GM12878 (cell line): ENCODE measurements at regions not wholly inside any gene's neighbourhood (a gene's known extent, or its start where the extent isn't known, plus 50 kb on each side); places are given as distances from the start of the nearest gene placed in this dataset.

Experiments used
- ATAC-seq: fragments of 200-7000 bp; cut with Tn5 transposase; 3 replicates; pipeline ENCODE4 v1.9.1; 2020; ENCODE audit warnings: mild to moderate bottlenecking, moderate library complexity
- BruUV-seq: library from RNA; stranded (reverse); fragments of 400-500 nt; replicated peaks from 2 replicates; lab custom pipeline; 2021; lab: Mats Ljungman, UMichigan
- CTCF ChIA-PET: fragments of 300-600 bp; sonication (Branson Sonifier 250); formaldehyde crosslinking; extraction: SDS; loops from one replicate; lab custom pipeline; 2021; ENCODE audit warnings: inconsistent platforms; lab: Yijun Ruan, JAX
- POLR2A ChIA-PET: fragments of 350-600 bp; formaldehyde crosslinking; extraction: SDS; loops from one replicate; lab custom pipeline; 2021; ENCODE audit warnings: inconsistent platforms; lab: Charles Lee
- RAD21 ChIA-PET: fragments of 300-600 bp; sonication (Branson Sonifier 250); formaldehyde crosslinking; loops from one replicate; lab custom pipeline; 2023; ENCODE audit warnings: antibody characterized with exemption; ENCODE audit not compliant: unreplicated experiment; lab: Charles Lee
- SMC1A ChIA-PET: fragments of 300-600 bp; sonication (Branson Sonifier 250); formaldehyde crosslinking; loops from one replicate; lab custom pipeline; 2023; ENCODE audit not compliant: unreplicated experiment, uncharacterized antibody; lab: Charles Lee
- DNase-seq: peaks from one replicate; pipeline ENCODE4 v3.0.0-alpha.2; 2011; ENCODE audit warnings: low read depth, low spot score
- FAIRE-seq: peaks from 3 replicates; lab custom pipeline; 2011; peaks lifted over from hg19 to GRCh38; lab: Jason Lieb, UNC
- H2AFZ ChIP-seq: 2 replicates; pipeline ENCODE4 v1.6.0; 2011; ENCODE audit warnings: low read depth, low read length, control low read depth; ENCODE audit not compliant: control insufficient read depth
- H3K27ac ChIP-seq: 2 replicates; pipeline ENCODE4 v1.5.1; 2011; ENCODE audit warnings: control low read depth; ENCODE audit not compliant: control insufficient read depth, insufficient read depth
- H3K27me3 ChIP-seq, 2 experiments: replicated peaks in 1 of 2; 2 replicates each; pipeline versions ENCODE4 v1.6.0 to v1.6.1; 2011; ENCODE audit warnings: low read length in 1 of 2; ENCODE audit not compliant: control insufficient read depth in 2 of 2, insufficient read depth in 2 of 2
- H3K36me3 ChIP-seq, 2 experiments: 2 replicates each; pipeline ENCODE4 v1.5.1; 2011; ENCODE audit warnings: low read length in 1 of 2; ENCODE audit not compliant: control insufficient read depth in 2 of 2, insufficient read depth in 2 of 2
- H3K4me1 ChIP-seq: 2 replicates; pipeline ENCODE4 v1.6.1; 2011; ENCODE audit warnings: mild to moderate bottlenecking, low read length, moderate library complexity, mixed read lengths; ENCODE audit not compliant: control insufficient read depth, insufficient read depth
- H3K4me2 ChIP-seq: 2 replicates; pipeline ENCODE4 v1.6.0; 2011; ENCODE audit warnings: control low read depth; ENCODE audit not compliant: control insufficient read depth, insufficient read depth
- H3K4me3 ChIP-seq: fragments of 200-600 bp; sonication (generic); 2 replicates; pipeline ENCODE4 v1.5.1; 2016
- H3K79me2 ChIP-seq: 2 replicates; pipeline ENCODE4 v1.6.0; 2011; ENCODE audit warnings: low read length; ENCODE audit not compliant: control insufficient read depth, insufficient read depth
- H3K9ac ChIP-seq: 2 replicates; pipeline ENCODE4 v1.8.0; 2011; ENCODE audit warnings: low read length, control low read depth, mixed read lengths; ENCODE audit not compliant: control insufficient read depth, insufficient read depth
- H3K9me3 ChIP-seq: replicated peaks from 3 replicates; pipeline ENCODE4 v1.5.1; 2011; ENCODE audit warnings: mild to moderate bottlenecking, low read length; ENCODE audit not compliant: control insufficient read depth, insufficient read depth
- H4K20me1 ChIP-seq: 2 replicates; pipeline ENCODE4 v1.6.0; 2011; ENCODE audit not compliant: control insufficient read depth, insufficient read depth
- CHD4 ChIP-seq: fragments of 200-600 bp; sonication (generic); IDR thresholded peaks from 2 replicates; pipeline ENCODE4 v1.6.1; 2016; ENCODE audit warnings: mild to moderate bottlenecking
- FOXM1 ChIP-seq: IDR thresholded peaks from 2 replicates; pipeline ENCODE4 v1.6.1; 2012; ENCODE audit warnings: low read depth, mild to moderate bottlenecking, inconsistent platforms, low read length, moderate library complexity
- GABPA ChIP-seq: IDR thresholded peaks from 2 replicates; pipeline ENCODE4 v1.6.1; 2014; ENCODE audit warnings: antibody characterized with exemption, low read depth, mild to moderate bottlenecking, inconsistent platforms
- HDGF ChIP-seq: fragments of 450-650 bp; IDR thresholded peaks from 2 replicates; pipeline ENCODE4 v1.6.1; 2016; ENCODE audit warnings: antibody characterized with exemption
- RAD51 ChIP-seq: fragments of 450-650 bp; IDR thresholded peaks from 2 replicates; pipeline ENCODE4 v1.6.1; 2016; ENCODE audit warnings: moderate library complexity, mild to moderate bottlenecking, inconsistent platforms
- RBBP5 ChIP-seq: fragments of 200-600 bp; sonication (generic); conservative IDR thresholded peaks from 2 replicates; pipeline ENCODE4 v1.6.1; 2016
- SP1 ChIP-seq: IDR thresholded peaks from one replicate; pipeline ENCODE4 v1.6.1; 2011; ENCODE audit warnings: low read depth, low read length
- WGBS: methylation state at CpG from one replicate; pipeline ENCODE4 v1.1.6; 2016; ENCODE audit warnings: low lambda C conversion rate; ENCODE audit not compliant: insufficient replicate concordance, insufficient coverage; ENCODE audit errors: missing lambda C conversion rate; 5-methylcytosine and 5-hydroxymethylcytosine counted together
- in situ Hi-C: fragments of 300-500 bp; cut with MboI; formaldehyde crosslinking; loops from 9 replicates; pipeline ENCODE4 v1.14.3; 2018; ENCODE audit warnings: mixed read lengths
- intact Hi-C: fragments of 100-400 bp; cut with micrococcal nuclease; formaldehyde crosslinking; loops from one replicate; pipeline ENCODE4 v1.14.2; 2022; ENCODE audit not compliant: unreplicated experiment
- TF ChIP-seq, protein P1 (sequence below): IDR thresholded peaks from 2 replicates; pipeline ENCODE4 v1.6.1; 2011; ENCODE audit warnings: borderline replicate concordance, low read depth, mild to moderate bottlenecking, moderate library complexity, low read length; ENCODE audit not compliant: insufficient read depth, poor library complexity, severe bottlenecking

DNA sequence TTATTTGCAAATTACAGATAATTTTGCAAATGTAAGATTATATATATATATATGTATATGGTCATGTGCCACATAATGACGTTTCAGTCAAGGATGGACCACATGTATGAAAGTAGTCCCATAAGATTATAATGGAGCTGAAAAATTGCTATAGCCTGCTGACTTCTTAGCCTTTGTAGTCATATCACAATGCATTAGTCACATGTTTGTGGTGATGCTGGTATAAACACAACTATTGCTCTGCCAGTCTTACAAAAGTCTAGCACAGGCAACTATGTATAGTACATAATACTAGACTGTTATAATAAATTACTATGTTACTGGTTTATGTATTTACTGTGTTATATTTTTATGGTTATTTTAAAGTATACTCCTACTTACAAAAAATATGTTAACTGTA, 444.3 kb downstream of the KCNJ2 start:
- no peaks in the 10 kb centered on the region for H3K36me3 ChIP-seq
- no peak overlapping the region for H2AFZ ChIP-seq
- BruUV-seq, result no TSS peak
- WGBS, result 8% methylated on average over 1 of the region's 1 CpG
- SMC1A ChIA-PET, result no interaction called here
- no peak for ATAC-seq
- RAD21 ChIA-PET, result no interaction called here
- H3K9me3 ChIP-seq, result no peaks in the 10 kb centered on the region
- CTCF ChIA-PET, result interaction anchor here (0.8 kb wide), 1 partner anchor 10 kb away, joined by 3 read pairs; no protein-coding TSS in a partner anchor
- no peak overlapping the region for H3K4me2 ChIP-seq
- no peaks in the 10 kb centered on the region; the same call in 1 of the 2 replicates for H4K20me1 ChIP-seq
- no peak overlapping the region for H3K4me3 ChIP-seq
- TF ChIP-seq GABPA (no peak), SP1 (no peak), RBBP5 (no peak), FOXM1 (no peak), RAD51 (no peak), HDGF (no peak)
- TF ChIP-seq, protein P1, sequence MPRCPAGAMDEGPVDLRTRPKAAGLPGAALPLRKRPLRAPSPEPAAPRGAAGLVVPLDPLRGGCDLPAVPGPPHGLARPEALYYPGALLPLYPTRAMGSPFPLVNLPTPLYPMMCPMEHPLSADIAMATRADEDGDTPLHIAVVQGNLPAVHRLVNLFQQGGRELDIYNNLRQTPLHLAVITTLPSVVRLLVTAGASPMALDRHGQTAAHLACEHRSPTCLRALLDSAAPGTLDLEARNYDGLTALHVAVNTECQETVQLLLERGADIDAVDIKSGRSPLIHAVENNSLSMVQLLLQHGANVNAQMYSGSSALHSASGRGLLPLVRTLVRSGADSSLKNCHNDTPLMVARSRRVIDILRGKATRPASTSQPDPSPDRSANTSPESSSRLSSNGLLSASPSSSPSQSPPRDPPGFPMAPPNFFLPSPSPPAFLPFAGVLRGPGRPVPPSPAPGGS, result no peak
- H3K9ac ChIP-seq, result no peak overlapping the region
- no peak for DNase-seq
- H3K27me3 ChIP-seq, result no peaks in the 10 kb centered on the region
- POLR2A ChIA-PET, result no interaction called here
- intact Hi-C loops (no loop called here), in situ Hi-C loops (no loop called here)
- no peaks in the 10 kb centered on the region for H3K79me2 ChIP-seq
- no peak for FAIRE-seq
- no peaks in the 10 kb centered on the region for H3K4me1 ChIP-seq
- no peak overlapping the region for H3K27ac ChIP-seq

DNA sequence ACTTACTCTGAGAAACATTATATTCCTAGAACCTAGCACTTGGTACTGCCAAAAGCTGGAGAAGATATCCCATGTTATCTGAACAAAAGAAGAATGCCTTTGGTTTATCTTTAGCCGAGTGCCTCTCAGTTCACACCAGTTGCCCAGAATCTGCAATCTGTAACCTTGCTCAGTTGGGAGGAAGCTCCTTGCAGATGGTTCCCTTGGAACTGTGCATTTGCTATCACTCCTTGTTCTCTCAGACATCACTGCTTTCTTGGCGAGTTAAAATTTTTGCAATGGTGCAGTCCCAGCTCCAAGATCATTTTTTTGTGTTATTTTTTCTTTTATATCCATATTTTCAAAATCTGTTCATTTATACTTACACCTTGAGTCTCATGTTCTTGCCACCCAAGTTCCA, 446.5 kb downstream of the KCNJ2 start:
- ChIA-PET RAD21 (no interaction called here), POLR2A (no interaction called here), SMC1A (no interaction called here), CTCF (no interaction called here)
- no peaks in the 10 kb centered on the region for H3K36me3 ChIP-seq
- no peaks in the 10 kb centered on the region for H3K27me3 ChIP-seq
- no peak for FAIRE-seq
- BruUV-seq, result no TSS peak
- no peaks in the 10 kb centered on the region for H3K4me1 ChIP-seq
- H3K9ac ChIP-seq, result no peak overlapping the region
- H3K4me2 ChIP-seq, result no peak overlapping the region
- no peak overlapping the region for H2AFZ ChIP-seq
- DNase-seq, result no peak
- H3K9me3 ChIP-seq, result no peaks in the 10 kb centered on the region
- intact Hi-C loops (no loop called here), in situ Hi-C loops (no loop called here)
- WGBS, result 8% methylated on average over 2 of the region's 2 CpGs
- H3K4me3 ChIP-seq, result no peak overlapping the region
- no peak for ATAC-seq
- H4K20me1 ChIP-seq, result no peaks in the 10 kb centered on the region
- H3K27ac ChIP-seq, result no peak overlapping the region
- no peak for TF ChIP-seq CHD4
- H3K79me2 ChIP-seq, result no peaks in the 10 kb centered on the region
